HuH-7 (cell line): ENCODE measurements at regions not wholly inside any gene's neighbourhood (a gene's known extent, or its start where the extent isn't known, plus 50 kb on each side); places are given as distances from the start of the nearest gene placed in this dataset.
A peak's percentile ranks its signal among the peaks of the same experiment; 100 is the strongest.
"Not testable (repeated sequence)": the region's sequence is repeated elsewhere in the genome, so short reads cannot be mapped to it uniquely, and the experiment has no call there.

ENCODE experiments used
- DNase-seq: peaks from one replicate; pipeline ENCODE4 v3.0.0; 2011; ENCODE audit warnings: low spot score

- DNase-seq: no peak
These were observed 63.2 kb downstream of the NENF start for GRCh38 chr1:212495766-212496494.

DNA sequence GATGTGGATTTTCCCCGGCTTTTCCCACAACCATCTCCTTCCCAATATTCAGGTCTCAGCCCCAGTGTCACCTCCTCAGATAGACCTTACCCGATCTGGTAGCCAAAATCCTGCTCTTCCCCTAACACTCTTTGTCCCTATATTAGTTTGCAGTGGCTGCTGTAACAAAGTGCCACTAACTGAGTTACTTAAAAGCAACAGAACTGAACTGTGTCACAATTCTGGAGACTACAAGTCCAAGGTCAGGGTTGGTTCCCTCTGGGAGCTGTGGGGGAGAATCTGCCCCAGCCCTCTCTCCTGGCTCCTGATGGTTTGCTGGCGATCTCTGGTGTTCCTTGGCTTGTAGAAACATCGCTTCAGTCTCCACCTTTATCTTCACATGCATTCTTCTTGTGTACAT is 64.0 kb downstream of the NENF start:
- no peak for DNase-seq

DNA sequence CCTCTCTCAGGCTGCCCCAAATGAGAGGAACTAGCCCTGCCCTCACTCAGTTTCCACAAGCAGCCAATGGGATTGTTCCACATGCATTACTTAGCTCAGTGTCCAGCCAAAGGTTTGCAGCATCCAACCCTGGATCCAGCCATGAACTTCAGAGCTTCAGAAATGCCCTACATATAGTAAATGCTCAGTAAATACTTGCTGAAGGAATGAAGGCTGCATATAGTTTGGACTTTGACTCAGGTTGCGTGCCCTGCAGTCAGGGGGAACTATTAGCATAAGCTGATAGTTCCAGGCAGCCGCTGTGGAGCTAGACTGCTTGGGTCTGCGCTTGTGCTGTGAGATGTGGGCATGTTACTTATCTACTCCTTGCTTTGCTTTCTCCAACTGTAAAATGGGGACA is 64.8 kb downstream of the NENF start:
- peak; percentile 41 for DNase-seq

DNA sequence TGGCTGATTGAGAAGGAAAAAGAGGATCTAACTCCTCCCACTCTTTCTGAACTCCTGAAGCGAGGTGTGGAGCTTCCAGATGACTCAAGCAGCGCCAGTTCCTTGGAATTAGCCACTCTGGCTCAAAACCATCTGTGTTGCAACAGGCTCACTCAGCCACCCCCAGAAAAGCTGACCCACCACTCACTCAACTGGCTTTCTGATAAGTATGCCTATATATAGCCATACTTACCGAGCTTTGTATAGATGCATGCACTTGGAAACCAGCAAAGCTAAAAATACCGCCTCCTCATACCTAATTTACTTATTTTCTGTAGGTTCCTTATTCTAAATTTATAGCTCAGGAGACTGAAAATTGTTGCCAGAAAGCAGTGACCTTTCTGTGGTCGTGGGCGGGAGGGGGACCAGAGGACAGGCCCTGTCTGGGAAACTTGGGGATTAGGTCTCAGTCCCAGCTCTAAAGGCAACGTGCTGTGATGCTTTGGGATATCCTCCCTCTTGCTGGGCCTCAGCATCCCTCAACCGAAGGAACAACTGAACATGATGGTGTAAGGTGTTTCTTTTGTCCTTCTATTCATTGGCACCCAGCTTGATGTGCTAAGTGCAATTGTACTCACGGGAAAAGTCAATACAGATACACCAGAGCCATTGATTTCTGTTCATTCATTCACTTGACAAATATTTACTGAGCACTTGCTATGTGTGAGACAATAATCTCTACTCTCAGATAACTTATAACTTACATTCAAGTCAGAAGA is 65.7 kb downstream of the NENF start:
- DNase-seq: no peak

GRCh38 chr1:212500351-212500750 is 67.6 kb downstream of the NENF start:
- no peak for DNase-seq

DNA sequence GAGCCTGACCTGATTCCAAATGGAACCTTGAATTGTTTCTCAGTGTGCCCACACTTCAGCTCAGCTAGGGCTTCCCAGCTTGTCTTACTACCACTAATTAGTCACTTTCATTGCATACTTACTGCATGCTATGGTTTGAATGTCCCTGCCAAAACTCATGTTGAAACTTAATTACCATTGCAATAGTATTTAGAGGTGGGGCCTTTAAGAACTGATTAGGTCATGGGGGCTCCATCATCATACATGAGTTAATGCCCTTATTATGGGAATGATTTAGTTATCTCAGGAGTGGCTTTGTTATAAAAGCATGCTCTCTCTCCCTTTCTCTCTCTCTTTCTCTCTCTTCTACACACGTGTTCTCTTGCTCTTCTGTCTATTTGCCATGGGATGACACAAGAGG is 68.3 kb downstream of the NENF start:
- DNase-seq: no peak

DNA sequence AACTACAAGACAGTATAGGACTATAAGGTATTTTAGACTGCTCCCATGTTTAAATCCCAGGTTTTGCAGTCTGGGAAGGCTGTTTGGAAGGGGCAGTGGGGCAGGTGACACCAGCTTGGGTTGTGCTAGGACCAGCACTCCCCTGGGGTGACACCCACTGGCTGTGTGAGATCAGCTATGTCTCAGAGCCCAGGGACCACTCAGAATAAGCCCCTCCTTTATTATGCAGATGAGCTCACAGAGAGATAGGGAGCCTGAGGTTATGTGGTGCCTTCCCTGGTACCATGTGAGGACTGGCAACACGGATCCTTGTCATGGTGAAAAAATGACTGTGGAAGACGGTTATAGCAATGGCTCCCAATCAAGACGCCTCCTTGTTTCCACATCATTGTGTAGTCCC is 71.0 kb downstream of the NENF start:
- DNase-seq: no peak

DNA sequence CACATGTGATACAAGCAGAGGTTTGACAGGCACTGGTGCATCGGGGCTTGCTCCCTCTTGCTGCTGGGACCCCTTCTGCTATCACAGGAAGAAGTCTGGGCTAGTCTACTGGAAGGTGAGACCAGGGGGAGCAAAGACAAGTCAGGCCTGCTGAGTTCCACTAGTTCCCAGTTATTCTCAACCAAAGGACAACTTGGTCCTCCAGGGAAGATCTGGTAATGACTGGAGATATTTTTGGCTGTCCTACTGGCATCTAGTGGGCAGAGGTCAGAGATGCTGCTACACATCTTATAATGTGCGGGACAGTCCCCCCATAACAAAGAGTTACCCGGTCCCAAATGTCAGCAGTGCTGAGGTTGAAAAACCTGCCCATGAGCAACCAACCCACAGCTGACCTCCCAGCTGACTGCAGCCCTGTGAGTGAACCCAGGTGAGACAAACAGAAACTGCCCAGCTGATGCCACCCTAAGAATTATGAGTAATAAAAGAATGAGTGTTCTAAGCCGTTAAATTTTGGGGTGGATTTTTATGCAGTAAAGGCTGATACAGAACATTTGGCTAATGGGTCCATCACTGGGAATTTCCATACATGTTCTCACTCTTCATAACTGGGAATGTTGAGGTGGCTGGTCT is 71.6 kb downstream of the NENF start:
- DNase-seq: no peak

DNA sequence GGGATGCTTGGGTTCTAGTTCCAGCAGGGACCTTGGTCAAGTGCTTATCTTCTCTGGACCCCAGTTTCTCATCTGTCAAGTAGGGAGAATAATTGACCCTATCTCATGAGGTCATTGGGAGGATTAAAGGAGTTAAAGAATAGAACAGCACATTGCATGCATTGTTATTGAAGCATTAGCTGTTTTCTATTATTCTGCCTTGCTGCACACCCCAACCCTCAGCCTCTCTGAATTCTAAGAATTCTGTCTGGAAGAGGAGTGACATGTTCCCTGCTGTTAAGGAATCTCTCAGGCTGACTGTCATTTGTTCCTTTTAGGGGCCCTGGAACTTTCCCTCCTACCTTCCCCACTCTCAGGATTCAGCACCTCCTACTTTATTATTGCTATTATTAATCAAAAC is 73.9 kb downstream of the NENF start:
- no peak for DNase-seq

DNA sequence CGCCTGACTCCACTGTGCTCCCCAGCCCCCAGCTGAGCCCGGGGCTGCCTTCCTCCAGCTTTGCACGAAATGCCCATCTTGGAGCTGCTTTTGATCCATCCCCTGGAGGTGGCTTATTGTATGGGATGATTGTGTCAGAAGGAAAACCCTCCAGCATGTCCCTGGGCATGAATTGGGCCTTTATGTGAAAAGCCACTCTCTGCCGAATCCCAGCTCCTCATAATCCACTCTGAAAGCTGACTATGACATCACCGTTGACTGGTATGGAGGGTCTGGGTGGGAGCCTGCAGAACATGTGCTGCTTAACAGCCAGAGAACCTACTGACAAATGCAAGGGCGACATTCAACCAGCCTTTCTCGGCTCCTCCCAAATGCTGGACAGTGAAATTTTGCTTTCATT is 74.6 kb downstream of the NENF start:
- DNase-seq: no peak

GRCh38 chr1:212512816-212513559 is 80.3 kb downstream of the NENF start:
- DNase-seq: no peak

- DNase-seq: no peak
These were observed 80.9 kb downstream of the NENF start for GRCh38 chr1:212513586-212513985.

DNA sequence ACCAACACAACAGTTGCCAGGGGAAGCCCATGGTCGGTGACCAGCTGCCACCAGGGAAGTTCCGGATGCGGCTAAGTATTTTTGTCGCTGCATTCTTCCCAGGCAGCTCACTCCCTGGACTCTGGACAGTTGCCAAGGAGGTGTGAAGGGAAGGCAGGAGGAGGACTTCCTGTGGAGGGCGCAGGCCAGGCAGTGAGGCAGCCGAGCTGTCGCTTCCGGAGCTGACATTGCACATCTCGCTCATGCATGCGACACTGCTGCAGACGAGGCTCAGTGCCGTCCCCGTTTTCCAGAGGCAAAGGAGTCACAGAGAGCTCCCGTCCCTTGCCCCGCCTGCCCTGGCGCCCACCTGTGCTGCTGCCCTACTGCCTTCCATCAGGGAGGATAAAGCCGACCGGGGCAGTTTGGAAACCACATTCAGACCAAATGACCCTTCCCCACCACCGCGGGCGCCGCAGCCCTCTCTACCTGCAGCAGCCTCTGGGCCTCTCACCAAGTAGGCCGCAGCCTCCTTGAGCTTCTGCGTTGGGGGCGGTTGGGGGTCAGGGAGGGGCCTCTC is 81.4 kb downstream of the NENF start:
- DNase-seq: no peak

DNA sequence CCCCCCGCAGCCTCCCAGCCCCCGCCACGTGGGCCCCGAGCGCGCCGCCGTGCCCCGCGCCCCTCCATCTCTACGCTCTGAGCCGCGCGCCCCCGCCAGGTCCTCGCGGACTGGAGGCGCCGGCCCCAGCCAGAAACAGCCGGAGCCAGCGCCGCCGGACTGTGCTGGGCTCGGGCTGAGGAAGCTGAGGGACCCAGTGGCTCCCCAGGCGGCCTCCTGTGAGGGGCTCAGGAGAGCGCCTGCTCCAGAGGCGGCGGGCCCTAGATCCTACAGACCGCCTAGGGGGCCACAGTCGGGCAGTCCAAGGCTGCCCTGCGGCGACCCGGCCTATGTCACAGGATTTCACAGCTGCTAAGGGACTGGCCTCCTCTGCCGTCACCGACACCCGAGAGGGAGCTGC is 82.1 kb downstream of the NENF start:
- DNase-seq: no peak

DNA sequence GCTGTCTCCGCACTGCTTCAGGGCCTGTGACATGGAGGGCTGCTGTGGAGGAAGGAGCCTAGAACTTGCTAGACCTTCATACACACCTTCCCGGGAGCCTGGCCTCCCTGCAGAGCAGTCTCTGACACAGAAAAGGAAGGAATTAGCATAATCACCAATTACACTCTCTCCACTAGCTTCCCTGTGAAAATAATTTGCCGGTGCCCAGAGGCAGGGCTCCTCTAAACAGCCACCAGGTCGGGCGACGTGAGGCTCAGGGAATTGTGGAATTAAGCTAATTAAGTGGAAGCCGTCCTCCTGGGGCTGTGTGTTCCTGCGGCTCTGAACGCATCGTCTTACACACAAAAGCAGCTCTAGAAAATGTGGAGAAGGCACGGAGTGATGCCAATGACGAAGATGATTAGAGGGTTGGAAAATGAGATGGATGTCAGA is 82.6 kb downstream of the NENF start:
- no peak for DNase-seq

- not testable (repeated sequence) for DNase-seq
These were observed 83.3 kb downstream of the NENF start for GRCh38 chr1:212516012-212516411.

GRCh38 chr1:212518188-212519054 is 85.7 kb downstream of the NENF start:
- DNase-seq: peak; percentile 92

GRCh38 chr1:212519131-212519530 is 86.4 kb downstream of the NENF start:
- no peak for DNase-seq

- DNase-seq: no peak
These were observed 87.6 kb downstream of the NENF start for GRCh38 chr1:212520299-212520698.

- DNase-seq: no peak
These were observed 87.8 kb upstream of the ATF3 start for GRCh38 chr1:212520746-212521145.

- DNase-seq: no peak
These were observed 83.0 kb upstream of the ATF3 start for GRCh38 chr1:212525479-212526110.
